T-helper 1 cell treated with Interleukin-12 subunit alpha and Interleukin-12 subunit beta and Interleukin-4 antibody, amounts not matched to agents 30 ng/mL and 1 ng/mL, for 36 hours (primary cell): ENCODE measurements at regions not wholly inside any gene's neighbourhood (a gene's known extent, or its start where the extent isn't known, plus 50 kb on each side); places are given as distances from the start of the nearest gene placed in this dataset.

Experiments
- intact Hi-C: fragments of 100-400 bp; cut with micrococcal nuclease; formaldehyde crosslinking; loops from one replicate; pipeline ENCODE4 v1.15.1; 2024

- intact Hi-C loops, result no loop called here
These were observed 588.3 kb upstream of the B3GALT2 start for GRCh38 chr1:193774536-193775323.

- intact Hi-C loops, result no loop called here
These were observed 585.2 kb upstream of the B3GALT2 start for GRCh38 chr1:193771596-193771995.

- intact Hi-C loops, result no loop called here
These were observed 583.2 kb upstream of the B3GALT2 start for GRCh38 chr1:193769651-193770050.

GRCh38 chr1:193767886-193768285 is 581.5 kb upstream of the B3GALT2 start:
- intact Hi-C loops, result no loop called here

GRCh38 chr1:193766329-193766728 is 579.9 kb upstream of the B3GALT2 start:
- intact Hi-C loops, result no loop called here

GRCh38 chr1:193763266-193763665 is 576.9 kb upstream of the B3GALT2 start:
- intact Hi-C loops, result no loop called here

- intact Hi-C loops, result no loop called here
These were observed 575.8 kb upstream of the B3GALT2 start for GRCh38 chr1:193762236-193762635.

GRCh38 chr1:193755441-193755840 is 569.0 kb upstream of the B3GALT2 start:
- intact Hi-C loops, result loop anchor here (2.0 kb wide), 1 partner anchor 349 kb away; no protein-coding TSS in a partner anchor

- intact Hi-C loops, result loop anchor here (2.0 kb wide), 1 partner anchor 348 kb away; no protein-coding TSS in a partner anchor
These were observed 568.5 kb upstream of the B3GALT2 start for GRCh38 chr1:193754732-193755427.

GRCh38 chr1:193754151-193754550 is 567.7 kb upstream of the B3GALT2 start:
- intact Hi-C loops, result loop anchor here (2.0 kb wide), 1 partner anchor 347 kb away; no protein-coding TSS in a partner anchor

GRCh38 chr1:193753038-193753756 is 566.8 kb upstream of the B3GALT2 start:
- intact Hi-C loops, result no loop called here

- intact Hi-C loops, result no loop called here
These were observed 563.5 kb upstream of the B3GALT2 start for GRCh38 chr1:193749868-193750267.

GRCh38 chr1:193747579-193747978 is 561.2 kb upstream of the B3GALT2 start:
- intact Hi-C loops, result no loop called here

- intact Hi-C loops, result no loop called here
These were observed 554.8 kb upstream of the B3GALT2 start for GRCh38 chr1:193741228-193741627.

GRCh38 chr1:193740762-193741161 is 554.3 kb upstream of the B3GALT2 start:
- intact Hi-C loops, result no loop called here

GRCh38 chr1:193736507-193736906 is 550.1 kb upstream of the B3GALT2 start:
- intact Hi-C loops, result no loop called here

- intact Hi-C loops, result no loop called here
These were observed 547.3 kb upstream of the B3GALT2 start for GRCh38 chr1:193733674-193734073.

- intact Hi-C loops, result no loop called here
These were observed 543.6 kb upstream of the B3GALT2 start for GRCh38 chr1:193730017-193730416.

- intact Hi-C loops, result no loop called here
These were observed 543.0 kb upstream of the B3GALT2 start for GRCh38 chr1:193729429-193729828.

- intact Hi-C loops, result no loop called here
These were observed 541.4 kb upstream of the B3GALT2 start for GRCh38 chr1:193727850-193728249.

- intact Hi-C loops, result no loop called here
These were observed 540.3 kb upstream of the B3GALT2 start for GRCh38 chr1:193726722-193727121.

GRCh38 chr1:193712392-193712791 is 526.0 kb upstream of the B3GALT2 start:
- intact Hi-C loops, result no loop called here
